SK-N-MC (cell line): ENCODE measurements at regions not wholly inside any gene's neighbourhood (a gene's known extent, or its start where the extent isn't known, plus 50 kb on each side); places are given as distances from the start of the nearest gene placed in this dataset.

Experiments used
- EZH2 ChIP-seq: fragments of 200-600 bp; sonication (generic); IDR thresholded peaks from one replicate; pipeline ENCODE4 v1.6.1; 2017; ENCODE audit warnings: antibody characterized with exemption
- POLR2AphosphoS5 ChIP-seq: IDR thresholded peaks from 2 replicates; pipeline ENCODE4 v1.6.1; 2012; ENCODE audit warnings: mild to moderate bottlenecking, low read depth, low read length, borderline replicate concordance

- TF ChIP-seq EZH2, result no peak
- no peak for TF ChIP-seq POLR2AphosphoS5
Observed at GRCh38 chr2:41972819-41973218, 75.0 kb upstream of the PKDCC start.
